ENCODE measurements at regions not wholly inside any gene's neighbourhood (a gene's known extent, or its start where the extent isn't known, plus 50 kb on each side); places are given as distances from the start of the nearest gene placed in this dataset.

- no peaks in the 10 kb centered on the region for H4K20me1 ChIP-seq (replicated peaks; ENCODE audit: control insufficient read depth, insufficient read depth, low read length)
- ChIA-PET CTCF (ENCODE audit: low intra/inter-chr PET ratio) (no interaction called here), POLR2A (interaction anchor here (0.6 kb wide), 1 partner anchor 298 kb away, joined by 3 read pairs; no protein-coding TSS in a partner anchor)
- no peak overlapping the region for H3K27ac ChIP-seq (ENCODE audit: extremely low read depth, low read depth, low read length)
- FAIRE-seq, result no peak
- no TSS peak for BruUV-seq (replicated peaks)
- no peaks in the 10 kb centered on the region for H3K9me3 ChIP-seq (replicated peaks; ENCODE audit: control insufficient read depth, insufficient read depth, low read depth, low read length)
- H3K4me2 ChIP-seq (ENCODE audit: insufficient read depth, low read length), result no peak overlapping the region
- H3K9ac ChIP-seq (ENCODE audit: insufficient read depth in 1 of 2, low read depth in 2 of 2, low read length in 2 of 2), result no peak overlapping the region
- no peaks in the 10 kb centered on the region for H3K79me2 ChIP-seq (ENCODE audit: control insufficient read depth, insufficient read depth, low read length)
- no peak overlapping the region for H2AFZ ChIP-seq (ENCODE audit: low read depth, low read length)
- intact Hi-C loops (cut with micrococcal nuclease) (no loop called here), in situ Hi-C loops (cut with MboI) (no loop called here)
- ATAC-seq, result no peak
- DNase-seq (ENCODE audit: extremely low read depth in 1 of 4, low spot score in 3 of 4), result no peak
- no peaks in the 10 kb centered on the region for H3K9me1 ChIP-seq (ENCODE audit: control insufficient read depth, insufficient read depth, low read length)
- WGBS (ENCODE audit: insufficient coverage, low coverage, missing lambda C conversion rate), result 0% methylated on average over 8 of the region's 8 CpGs
- no peaks in the 10 kb centered on the region for H3K4me1 ChIP-seq (replicated peaks in 1 of 2; ENCODE audit: control insufficient read depth in 2 of 2, insufficient read depth in 2 of 2, low read length in 2 of 2)
- no peak overlapping the region for H3K4me3 ChIP-seq
- no peaks in the 10 kb centered on the region for H3K36me3 ChIP-seq (ENCODE audit: control insufficient read depth, insufficient read depth, low read length)
- peaks cover 0 to 4% of the 10 kb centered on the region in 2 experiments; a peak in 1 of 5 replicates for H3K27me3 ChIP-seq (ENCODE audit: control insufficient read depth in 2 of 2, insufficient read depth in 2 of 2, low read length in 2 of 2)
- TF ChIP-seq EZH2 (IDR thresholded peaks at IDR 0.05; ENCODE audit: borderline replicate concordance, low read depth, low read length) (no peak), FOXP1 (CRISPR knock-in tag; IDR thresholded peaks at IDR 0.05) (no peak), ZNF134 (CRISPR knock-in tag; conservative IDR thresholded peaks at IDR 0.05) (no peak), ZNF717 (CRISPR knock-in tag; IDR thresholded peaks at IDR 0.05) (no peak), SFPQ (IDR thresholded peaks at IDR 0.05; ENCODE audit: low read depth, low read length) (no peak), ETS2 (tag; IDR thresholded peaks at IDR 0.05; ENCODE audit: borderline replicate concordance, poor library complexity, severe bottlenecking) (no peak), NONO (IDR thresholded peaks at IDR 0.05; ENCODE audit: low read depth in 2 of 2, low read length in 1 of 2) (no peak), USF1 (CRISPR knock-in tag; IDR thresholded peaks at IDR 0.05) (no peak), SOX6 (IDR thresholded peaks at IDR 0.05) (no peak), HBP1 (CRISPR knock-in tag; IDR thresholded peaks at IDR 0.05) (no peak), FOXO4 (CRISPR knock-in tag; IDR thresholded peaks at IDR 0.05) (no peak), FOXA3 (CRISPR knock-in tag; conservative IDR thresholded peaks at IDR 0.05 in 1 of 2, IDR thresholded peaks at IDR 0.05 in 1 of 2) (no peak), CXXC5 (CRISPR knock-in tag; IDR thresholded peaks at IDR 0.05) (no peak), NR2C2 (CRISPR knock-in tag; IDR thresholded peaks at IDR 0.05) (no peak), NR2C2 (tag; IDR thresholded peaks at IDR 0.05) (no peak), MXI1 (IDR thresholded peaks at IDR 0.05; ENCODE audit: low read depth, low read length) (no peak), NFXL1 (CRISPR knock-in tag; IDR thresholded peaks at IDR 0.05) (no peak), POLR2AphosphoS2 (IDR thresholded peaks at IDR 0.05; ENCODE audit: low read length) (no peak), SLC30A9 (CRISPR knock-in tag; IDR thresholded peaks at IDR 0.05) (no peak), PHB (CRISPR knock-in tag; IDR thresholded peaks at IDR 0.05) (no peak)
Measured at GRCh38 chr7:42409296-42409695, 172.3 kb upstream of the GLI3 start.

All from K562 (cell line).